Pancreas (tissue), 10 donors: ENCODE measurements at regions not wholly inside any gene's neighbourhood (a gene's known extent, or its start where the extent isn't known, plus 50 kb on each side); places are given as distances from the start of the nearest gene placed in this dataset.

Experiments
- ATAC-seq, 4 donors: fragments of 200-7000 bp; cut with Tn5 transposase; one replicate each; pipeline versions ENCODE4 v1.8.0 to v1.9.1; 2020; ENCODE audit warnings: mild to moderate bottlenecking in 4 of 4, moderate library complexity in 4 of 4
- DNase-seq, 6 donors: peaks; one replicate each; pipeline ENCODE4 v3.0.0-alpha.2; 2020
- FAIRE-seq: peaks from 2 replicates; lab custom pipeline; 2012; peaks lifted over from hg19 to GRCh38; lab: Jason Lieb, UNC
- H3K27ac ChIP-seq, 4 donors: fragments of 200-600 bp; sonication (generic); 1 replicate in 3 of 4; 2 replicates in 1 of 4; pipeline versions ENCODE4 v1.5.0 to v1.8.0; 2020
- H3K27me3 ChIP-seq, 4 donors: fragments of 200-600 bp; one replicate each; pipeline ENCODE4 v1.8.0; 2021
- H3K36me3 ChIP-seq, 3 donors: fragments of 200-600 bp; sonication (generic) in 1 of 3; one replicate each; pipeline versions ENCODE4 v1.5.0 to v1.8.0; 2020 to 2021
- H3K4me1 ChIP-seq, 3 donors: fragments of 200-600 bp; one replicate each; pipeline ENCODE4 v1.8.0; 2021
- H3K4me3 ChIP-seq, 4 donors: fragments of 200-600 bp; sonication (generic) in 2 of 4; one replicate each; pipeline versions ENCODE4 v1.5.0 to v1.8.0; 2020 to 2021
- H3K9me3 ChIP-seq, 4 donors: fragments of 200-600 bp; one replicate each; pipeline ENCODE4 v1.8.0; 2021
- WGBS, 2 donors: extraction: QIAGEN DNeasy Blood & Tissue Kit; methylation state at CpG; one replicate each; pipeline ENCODE4 v1.1.7; 2013; 5-methylcytosine and 5-hydroxymethylcytosine counted together
- intact Hi-C, 3 donors: fragments of 100-400 bp; cut with DNase I; formaldehyde crosslinking; loops; one replicate each; pipeline versions ENCODE4 v1.11.1 to v1.14.2; 2022
- TF ChIP-seq, protein P1 (sequence below), 4 donors: fragments of 200-600 bp; sonication (generic) in 3 of 4; IDR thresholded peaks; one replicate each; pipeline versions ENCODE4 v1.5.0 to v1.8.0; 2021; ENCODE audit warnings: antibody characterized with exemption in 4 of 4
- donor health status: healthy with polysubstance abuse.
- donor health status: DM: no; HTN: no; CAD: no; lungs with moderate emphysema.
- donor health status: DM: no; HTN: no; CAD: no.
- donor health status: control.
- donor health status: control.
- donor health status: Bipolar disorder and iron deficiency.
- donor health status: DM: yes; HTN: yes; CAD: no.
- donor health status: DM: no; HTN: no; CAD: no.
- donor health status: DM: no; HTN: no; CAD: no.
- donor health status: DM: yes; HTN: yes; CAD: no.

DNA sequence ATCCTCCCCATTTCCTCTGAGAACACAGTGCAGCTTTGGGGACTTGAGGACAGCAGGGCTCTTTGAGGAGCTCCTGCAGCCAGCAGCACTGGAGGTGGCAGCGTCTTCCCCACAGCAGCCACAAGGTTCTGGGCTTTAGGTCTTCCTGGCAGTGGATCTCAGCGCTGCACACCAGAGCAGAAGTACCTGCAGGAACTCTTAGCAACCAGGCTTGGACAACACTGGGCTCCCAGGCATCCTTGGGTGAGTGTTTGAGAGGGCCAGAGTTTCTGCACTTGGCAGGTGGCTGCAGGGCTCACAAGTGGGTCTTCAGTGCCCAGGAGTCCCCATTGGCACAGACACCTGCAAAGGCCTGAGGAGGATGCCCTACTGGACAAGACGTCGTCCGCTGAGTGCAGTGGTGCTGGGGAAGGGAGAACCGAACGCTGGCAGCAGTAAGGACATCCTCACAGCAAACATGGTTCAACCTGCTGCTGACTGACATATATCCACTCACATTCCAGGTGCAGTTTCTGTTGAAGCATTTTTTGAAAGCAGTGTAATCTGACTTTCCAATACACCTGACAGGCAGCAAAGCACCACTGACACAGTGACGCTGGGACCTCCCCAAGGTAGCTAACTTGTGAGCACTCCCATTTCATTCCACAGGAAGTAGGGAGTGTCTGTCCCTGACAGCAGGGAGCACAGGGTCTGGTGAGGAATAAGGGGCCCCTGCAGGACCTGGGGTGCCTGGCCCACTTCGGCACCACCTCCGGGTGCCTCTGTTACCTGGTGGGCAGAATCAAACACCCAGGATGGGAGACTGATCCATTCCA is 149.9 kb upstream of the COPS8 start:
- H3K36me3 ChIP-seq: no peaks in the 10 kb centered on the region
- WGBS, 2 donors: 80 to 81% methylated on average over 10 of the region's 10 CpGs
- TF ChIP-seq, protein P1, sequence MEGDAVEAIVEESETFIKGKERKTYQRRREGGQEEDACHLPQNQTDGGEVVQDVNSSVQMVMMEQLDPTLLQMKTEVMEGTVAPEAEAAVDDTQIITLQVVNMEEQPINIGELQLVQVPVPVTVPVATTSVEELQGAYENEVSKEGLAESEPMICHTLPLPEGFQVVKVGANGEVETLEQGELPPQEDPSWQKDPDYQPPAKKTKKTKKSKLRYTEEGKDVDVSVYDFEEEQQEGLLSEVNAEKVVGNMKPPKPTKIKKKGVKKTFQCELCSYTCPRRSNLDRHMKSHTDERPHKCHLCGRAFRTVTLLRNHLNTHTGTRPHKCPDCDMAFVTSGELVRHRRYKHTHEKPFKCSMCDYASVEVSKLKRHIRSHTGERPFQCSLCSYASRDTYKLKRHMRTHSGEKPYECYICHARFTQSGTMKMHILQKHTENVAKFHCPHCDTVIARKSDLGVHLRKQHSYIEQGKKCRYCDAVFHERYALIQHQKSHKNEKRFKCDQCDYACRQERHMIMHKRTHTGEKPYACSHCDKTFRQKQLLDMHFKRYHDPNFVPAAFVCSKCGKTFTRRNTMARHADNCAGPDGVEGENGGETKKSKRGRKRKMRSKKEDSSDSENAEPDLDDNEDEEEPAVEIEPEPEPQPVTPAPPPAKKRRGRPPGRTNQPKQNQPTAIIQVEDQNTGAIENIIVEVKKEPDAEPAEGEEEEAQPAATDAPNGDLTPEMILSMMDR (IDR thresholded peaks at IDR 0.05): no peak
- no peaks in the 10 kb centered on the region for H3K4me1 ChIP-seq
- DNase-seq: no peak
- FAIRE-seq: no peak
- H3K4me3 ChIP-seq: no peak overlapping the region
- ATAC-seq: no peak
- H3K27me3 ChIP-seq: no peaks in the 10 kb centered on the region
- intact Hi-C loops: no loop called here
- no peaks in the 10 kb centered on the region for H3K9me3 ChIP-seq
- H3K27ac ChIP-seq: no peak overlapping the region

DNA sequence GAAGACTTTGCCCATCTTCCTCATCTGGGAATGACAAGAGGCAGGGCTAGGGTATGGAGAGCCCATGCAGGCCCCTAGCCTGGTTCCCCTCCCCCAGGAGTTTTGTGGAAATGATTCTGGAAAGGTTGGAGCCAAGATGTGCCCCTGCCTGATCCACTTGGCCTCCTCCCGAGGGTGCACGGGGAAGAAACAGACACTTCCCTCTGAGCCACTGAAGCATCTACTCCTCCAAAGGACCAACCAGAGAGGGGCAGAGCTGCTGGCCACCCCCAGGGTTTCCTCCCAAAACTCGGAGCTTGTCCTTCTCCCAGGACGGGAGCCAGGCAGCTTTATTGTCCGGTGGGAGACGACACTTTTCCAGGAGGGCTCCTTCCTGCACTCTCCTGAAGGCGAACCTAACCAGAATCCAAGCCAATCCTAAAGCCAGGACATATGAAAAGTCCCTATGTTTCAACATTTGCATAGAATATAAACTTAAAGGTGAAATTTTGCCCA is 149.2 kb upstream of the COPS8 start:
- no peak for DNase-seq
- no peak overlapping the region for H3K27ac ChIP-seq
- TF ChIP-seq, protein P1 (IDR thresholded peaks at IDR 0.05): no peak
- no peaks in the 10 kb centered on the region for H3K36me3 ChIP-seq
- ATAC-seq: no peak
- no peak overlapping the region for H3K4me3 ChIP-seq
- H3K9me3 ChIP-seq: no peaks in the 10 kb centered on the region
- FAIRE-seq: no peak
- intact Hi-C loops: no loop called here
- H3K27me3 ChIP-seq: no peaks in the 10 kb centered on the region
- H3K4me1 ChIP-seq: no peaks in the 10 kb centered on the region
- WGBS, 2 donors: 75% methylated on average over 7 of the region's 7 CpGs

- H3K27ac ChIP-seq: no peak overlapping the region
- H3K4me1 ChIP-seq: no peaks in the 10 kb centered on the region
- FAIRE-seq (no peak), DNase-seq (no peak), ATAC-seq (no peak)
- WGBS, 2 donors: 84 to 96% methylated on average over 3 of the region's 3 CpGs
- TF ChIP-seq, protein P1 (IDR thresholded peaks at IDR 0.05): no peak
- H3K9me3 ChIP-seq: no peaks in the 10 kb centered on the region
- H3K4me3 ChIP-seq: no peak overlapping the region
- H3K27me3 ChIP-seq: no peaks in the 10 kb centered on the region
- intact Hi-C loops: no loop called here
- no peaks in the 10 kb centered on the region for H3K36me3 ChIP-seq
Observed at GRCh38 chr2:236938126-236938525, 147.6 kb upstream of the COPS8 start.

GRCh38 chr2:236939271-236939670 is 146.4 kb upstream of the COPS8 start:
- no peak overlapping the region for H3K27ac ChIP-seq
- TF ChIP-seq, protein P1 (IDR thresholded peaks at IDR 0.05): no peak
- H3K36me3 ChIP-seq: no peaks in the 10 kb centered on the region
- ATAC-seq: no peak
- H3K4me1 ChIP-seq: no peaks in the 10 kb centered on the region
- H3K9me3 ChIP-seq: no peaks in the 10 kb centered on the region
- 91 to 95% methylated on average over 2 of the region's 2 CpGs for WGBS, 2 donors
- H3K4me3 ChIP-seq: no peak overlapping the region
- intact Hi-C loops: no loop called here
- DNase-seq: no peak
- H3K27me3 ChIP-seq: no peaks in the 10 kb centered on the region
- FAIRE-seq: no peak

DNA sequence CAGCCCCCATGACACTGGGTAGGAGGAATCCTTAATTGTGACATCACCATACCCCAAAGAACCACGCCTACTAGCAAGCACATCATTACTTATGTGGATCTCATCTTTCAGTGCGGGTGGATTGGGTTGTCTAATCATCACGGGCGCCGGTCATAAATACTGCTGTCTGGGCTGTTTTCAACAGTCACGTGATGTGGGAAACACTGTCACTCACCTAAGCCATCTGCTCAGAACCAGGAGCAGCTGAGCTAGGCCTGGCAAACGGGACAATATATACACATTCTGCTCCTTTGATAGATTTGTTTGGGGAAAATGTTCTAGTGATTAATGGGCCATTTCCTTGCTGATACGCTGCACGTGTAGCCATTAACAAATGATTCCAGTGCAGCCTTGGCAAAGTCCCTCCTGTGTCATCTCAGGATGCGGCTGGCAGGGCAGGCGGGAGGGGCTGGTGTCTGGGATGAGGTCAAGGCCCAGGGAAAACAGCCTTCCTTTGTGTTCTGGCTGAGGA is 145.9 kb upstream of the COPS8 start:
- H3K27me3 ChIP-seq: no peaks in the 10 kb centered on the region
- H3K4me3 ChIP-seq: no peak overlapping the region
- no peak for FAIRE-seq
- intact Hi-C loops: no loop called here
- WGBS, 2 donors: 57 to 60% methylated on average over 11 of the region's 11 CpGs
- H3K4me1 ChIP-seq: no peaks in the 10 kb centered on the region
- no peak overlapping the region for H3K27ac ChIP-seq
- H3K9me3 ChIP-seq: no peaks in the 10 kb centered on the region
- TF ChIP-seq, protein P1 (IDR thresholded peaks at IDR 0.05): no peak
- DNase-seq: no peak
- ATAC-seq: peak in 1 of 4 donors; percentile 36
- H3K36me3 ChIP-seq: no peaks in the 10 kb centered on the region
